Stomach (tissue), 8 donors: ENCODE measurements at regions not wholly inside any gene's neighbourhood (a gene's known extent, or its start where the extent isn't known, plus 50 kb on each side); places are given as distances from the start of the nearest gene placed in this dataset.
A peak's percentile ranks its signal among the peaks of the same experiment; 100 is the strongest.

ENCODE experiments used
- DNase-seq, 2 donors: peaks; one replicate each; pipeline versions ENCODE4 v3.0.0 to v3.0.0-alpha.2; 2013 to 2019
- H3K27ac ChIP-seq, 5 donors: fragments of 200-600 bp in 4 of 5; sonication (generic) in 4 of 5; one replicate each; pipeline ENCODE4 v1.5.1; 2013 to 2019; ENCODE audit warnings: mild to moderate bottlenecking in 1 of 5, moderate library complexity in 1 of 5
- H3K27me3 ChIP-seq, 3 donors: fragments of 200-600 bp; sonication (generic); one replicate each; pipeline ENCODE4 v1.5.1; 2017 to 2019; ENCODE audit warnings: mixed run types in 1 of 3
- H3K36me3 ChIP-seq, 4 donors: fragments of 200-600 bp; sonication (generic); 1 replicate in 3 of 4; 2 replicates in 1 of 4; pipeline ENCODE4 v1.5.1; 2016 to 2019
- H3K4me1 ChIP-seq, 4 donors: fragments of 200-600 bp; sonication (generic); one replicate each; pipeline ENCODE4 v1.5.1; 2016 to 2019
- H3K4me3 ChIP-seq, 4 donors: fragments of 200-600 bp; sonication (generic) in 3 of 4; one replicate each; pipeline ENCODE4 v1.5.1; 2016 to 2019; ENCODE audit warnings: mild to moderate bottlenecking in 1 of 4
- H3K9me3 ChIP-seq, 4 donors: fragments of 200-600 bp; sonication (generic); one replicate each; pipeline ENCODE4 v1.5.1; 2016 to 2019
- CTCF ChIP-seq, 7 experiments: fragments of 450-650 bp in 4 of 7; fragments of 200-600 bp in 3 of 7; sonication (generic) in 3 of 7; IDR thresholded peaks; one replicate each; pipeline ENCODE4 v1.5.1; 2016 to 2019; ENCODE audit warnings: antibody characterized with exemption in 7 of 7, control low read depth in 2 of 7, mild to moderate bottlenecking in 1 of 7
- EP300 ChIP-seq: sonication (generic); formaldehyde crosslinking; IDR thresholded peaks from one replicate; pipeline ENCODE4 v1.6.1; 2017; ENCODE audit warnings: antibody characterized with exemption
- POLR2A ChIP-seq, 4 donors: fragments of 450-650 bp; IDR thresholded peaks; one replicate each; pipeline ENCODE4 v1.6.1; 2016; ENCODE audit warnings: antibody characterized with exemption in 4 of 4, control low read depth in 2 of 4, mild to moderate bottlenecking in 1 of 4, moderate library complexity in 1 of 4
- POLR2AphosphoS5 ChIP-seq, 3 donors: sonication (generic); formaldehyde crosslinking; IDR thresholded peaks; one replicate each; pipeline ENCODE4 v1.6.1; 2016; ENCODE audit warnings: antibody characterized with exemption in 3 of 3
- WGBS, 5 donors: extraction: QIAGEN DNeasy Blood & Tissue Kit in 3 of 5; methylation state at CpG; one replicate each; pipeline versions ENCODE4 v1.1.5 to v1.1.7; 2013 to 2018; 5-methylcytosine and 5-hydroxymethylcytosine counted together
- intact Hi-C: fragments of 100-400 bp; cut with DNase I; formaldehyde crosslinking; loops from one replicate; pipeline ENCODE4 v1.15.1; 2023; ENCODE audit warnings: low total_unique reads
- donor health status: healthy with polysubstance abuse.
- donor health status: Bipolar disorder and iron deficiency.
- donor health status: healthy.

- TF ChIP-seq POLR2A (IDR thresholded peaks at IDR 0.05) (no peak), EP300 (no peak), CTCF (IDR thresholded peaks at IDR 0.05) (no peak), POLR2AphosphoS5 (IDR thresholded peaks at IDR 0.05) (no peak)
- H3K27me3 ChIP-seq: no peaks in the 10 kb centered on the region
- 0 to 21% (median 9%) methylated on average over 1 of the region's 1 CpG for WGBS, 5 donors
- intact Hi-C loops: no loop called here
- H3K36me3 ChIP-seq: no peaks in the 10 kb centered on the region
- no peak overlapping the region for H3K4me3 ChIP-seq
- H3K9me3 ChIP-seq: peaks cover 0 to 1% (median 0%) of the 10 kb centered on the region in 4 donors
- no peak overlapping the region for H3K27ac ChIP-seq
- DNase-seq: peak in 1 of 2 donors; percentile 25
- H3K4me1 ChIP-seq: peaks cover 0 to 8% (median 0%) of the 10 kb centered on the region in 4 donors
These were observed 343.9 kb upstream of the CADM1 start for GRCh38 chr11:115848080-115848479.

GRCh38 chr11:115845872-115846271 lies 341.7 kb upstream of the CADM1 start:
- no peaks in the 10 kb centered on the region for H3K27me3 ChIP-seq
- H3K9me3 ChIP-seq: no peaks in the 10 kb centered on the region
- TF ChIP-seq EP300 (no peak), CTCF (IDR thresholded peaks at IDR 0.05) (no peak), POLR2A (IDR thresholded peaks at IDR 0.05) (no peak), POLR2AphosphoS5 (IDR thresholded peaks at IDR 0.05) (no peak)
- intact Hi-C loops: no loop called here
- H3K4me1 ChIP-seq: peaks cover 0 to 8% (median 0%) of the 10 kb centered on the region in 4 donors
- no peaks in the 10 kb centered on the region for H3K36me3 ChIP-seq
- H3K4me3 ChIP-seq: no peak overlapping the region
- 86 to 100% (median 93%) methylated on average over 1 of the region's 1 CpG for WGBS, 5 donors
- no peak overlapping the region for H3K27ac ChIP-seq
- DNase-seq: peak in 1 of 2 donors; percentile 20

- intact Hi-C loops: no loop called here
- H3K27me3 ChIP-seq: no peaks in the 10 kb centered on the region
- 49 to 62% (median 55%) methylated on average over 3 of the region's 3 CpGs for WGBS, 5 donors
- no peak for TF ChIP-seq CTCF (IDR thresholded peaks at IDR 0.05)
- TF ChIP-seq POLR2AphosphoS5 (IDR thresholded peaks at IDR 0.05): no peak
- no peak for TF ChIP-seq EP300
- TF ChIP-seq POLR2A (IDR thresholded peaks at IDR 0.05): no peak
- H3K36me3 ChIP-seq: no peaks in the 10 kb centered on the region
- H3K27ac ChIP-seq: no peak overlapping the region
- no peak overlapping the region for H3K4me3 ChIP-seq
- peaks cover 0 to 8% (median 0%) of the 10 kb centered on the region in 4 donors for H3K4me1 ChIP-seq
- H3K9me3 ChIP-seq: no peaks in the 10 kb centered on the region
- DNase-seq: no peak
These were observed 339.5 kb upstream of the CADM1 start for GRCh38 chr11:115843685-115844084.

GRCh38 chr11:115843111-115843510 lies 338.9 kb upstream of the CADM1 start:
- Histone ChIP-seq H3K4me1 (peaks cover 0 to 5% (median 0%) of the 10 kb centered on the region in 4 donors), H3K27ac (no peak overlapping the region), H3K9me3 (no peaks in the 10 kb centered on the region), H3K27me3 (no peaks in the 10 kb centered on the region), H3K36me3 (no peaks in the 10 kb centered on the region), H3K4me3 (no peak overlapping the region)
- 18 to 45% (median 34%) methylated on average over 1 of the region's 1 CpG for whole genome bisulfite sequencing, 5 donors
- DNase-seq: no peak
- intact Hi-C loops: no loop called here
- TF ChIP-seq CTCF (IDR thresholded peaks at IDR 0.05): no peak
- no peak for TF ChIP-seq POLR2A (IDR thresholded peaks at IDR 0.05)
- TF ChIP-seq EP300: no peak
- no peak for TF ChIP-seq POLR2AphosphoS5 (IDR thresholded peaks at IDR 0.05)
